SU-DHL-6 (cell line): ENCODE measurements at regions not wholly inside any gene's neighbourhood (a gene's known extent, or its start where the extent isn't known, plus 50 kb on each side); places are given as distances from the start of the nearest gene placed in this dataset.

Source experiments
- H2AFZ ChIP-seq: fragments of 200-600 bp; sonication (generic); 2 replicates; pipeline ENCODE4 v1.6.1; 2014; ENCODE audit warnings: low read depth, mild to moderate bottlenecking, moderate library complexity, mixed read lengths, antibody characterized with exemption, low read length; ENCODE audit not compliant: severe bottlenecking
- H3F3A ChIP-seq: fragments of 200-600 bp; shearing (Covaris generic); 2 replicates; pipeline ENCODE4 v1.6.0; 2016; ENCODE audit warnings: antibody characterized with exemption, mild to moderate bottlenecking; ENCODE audit not compliant: insufficient read depth
- H3K27ac ChIP-seq: fragments of 200-600 bp; sonication (generic); 2 replicates; pipeline ENCODE4 v1.5.1; 2016; ENCODE audit warnings: low read depth, mild to moderate bottlenecking, low read length, moderate library complexity, mixed read lengths
- H3K27me3 ChIP-seq: fragments of 200-600 bp; sonication (generic), shearing (Covaris generic); 2 replicates; pipeline ENCODE4 v1.6.0; 2014; ENCODE audit warnings: mild to moderate bottlenecking, low read length
- H3K36me3 ChIP-seq: fragments of 200-600 bp; sonication (generic); 2 replicates; pipeline ENCODE4 v1.6.1; 2014; ENCODE audit warnings: mild to moderate bottlenecking, low read length, mixed read lengths
- H3K4me2 ChIP-seq: fragments of 300-600, 200-600 bp; shearing (Covaris generic), sonication (generic); 2 replicates; pipeline ENCODE4 v1.6.0; 2014; ENCODE audit warnings: low read length, low read depth, mild to moderate bottlenecking; ENCODE audit not compliant: poor library complexity, severe bottlenecking
- H3K4me3 ChIP-seq: fragments of 200-600 bp; sonication (generic); 2 replicates; pipeline ENCODE4 v1.5.1; 2014; ENCODE audit warnings: antibody characterized with exemption, low read length, mild to moderate bottlenecking, mixed read lengths; ENCODE audit not compliant: insufficient read depth, poor library complexity, severe bottlenecking
- H3K79me2 ChIP-seq: fragments of 200-600 bp; sonication (generic); 2 replicates; pipeline ENCODE4 v1.6.1; 2014; ENCODE audit warnings: mild to moderate bottlenecking, low read length, moderate library complexity; ENCODE audit not compliant: insufficient read depth
- H3K9ac ChIP-seq: fragments of 200-600 bp; sonication (generic); 2 replicates; pipeline ENCODE4 v1.7.0; 2014; ENCODE audit warnings: mild to moderate bottlenecking, low read length
- H3K9me2 ChIP-seq: fragments of 200-600 bp; sonication (generic); replicated peaks from 2 replicates; pipeline ENCODE4 v1.6.1; 2014; ENCODE audit warnings: low read length; ENCODE audit not compliant: insufficient read depth
- H3K9me3 ChIP-seq: fragments of 200-600 bp; sonication (generic); 2 replicates; pipeline ENCODE4 v1.6.1; 2014; ENCODE audit warnings: low read length, mixed read lengths; ENCODE audit not compliant: insufficient read depth
- H4K20me1 ChIP-seq: fragments of 200-600 bp; sonication (generic); 2 replicates; pipeline ENCODE4 v1.6.1; 2014; ENCODE audit warnings: low read depth, mild to moderate bottlenecking, antibody characterized with exemption, low read length, moderate library complexity, mixed read lengths
- EZH2phosphoT487 ChIP-seq: fragments of 200-600 bp; sonication (generic), shearing (Covaris generic); conservative IDR thresholded peaks from 2 replicates; pipeline ENCODE4 v1.6.1; 2018; ENCODE audit warnings: mild to moderate bottlenecking, antibody characterized with exemption, low read length, moderate library complexity, mixed read lengths
- TF ChIP-seq, protein P1 (sequence below): fragments of 200-600 bp; sonication (generic); IDR thresholded peaks from one replicate; pipeline ENCODE4 v1.5.1; 2017; ENCODE audit warnings: antibody characterized with exemption, mild to moderate bottlenecking, low read length, moderate library complexity; ENCODE audit not compliant: insufficient read depth, poor library complexity, severe bottlenecking

DNA sequence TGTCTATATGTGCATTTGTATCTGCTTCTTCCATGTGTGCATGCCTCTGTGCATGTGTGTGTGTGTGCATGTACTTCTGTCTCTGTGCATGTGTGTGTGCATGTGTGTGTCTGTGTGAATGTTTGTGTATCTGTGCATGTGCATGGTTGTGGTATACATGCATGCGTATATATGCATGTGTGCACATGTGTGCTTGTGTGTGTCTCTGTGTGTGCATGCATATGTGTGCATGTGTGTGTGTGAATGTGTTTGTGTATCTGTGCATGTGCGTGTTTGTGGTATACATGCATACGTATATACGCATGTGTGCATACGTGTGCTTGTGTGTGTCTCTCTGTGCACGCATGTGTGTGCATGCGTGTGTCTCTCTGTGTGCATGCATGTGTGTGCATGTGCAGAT, 363.2 kb upstream of the SFSWAP start:
- no peaks in the 10 kb centered on the region for H3F3A ChIP-seq
- no peaks in the 10 kb centered on the region for H3K36me3 ChIP-seq
- H3K4me3 ChIP-seq, result no peak overlapping the region
- no peaks in the 10 kb centered on the region for H3K27me3 ChIP-seq
- no peaks in the 10 kb centered on the region for H3K9me2 ChIP-seq
- H3K4me2 ChIP-seq, result no peak overlapping the region
- no peaks in the 10 kb centered on the region for H3K9me3 ChIP-seq
- TF ChIP-seq EZH2phosphoT487, result no peak
- TF ChIP-seq, protein P1, sequence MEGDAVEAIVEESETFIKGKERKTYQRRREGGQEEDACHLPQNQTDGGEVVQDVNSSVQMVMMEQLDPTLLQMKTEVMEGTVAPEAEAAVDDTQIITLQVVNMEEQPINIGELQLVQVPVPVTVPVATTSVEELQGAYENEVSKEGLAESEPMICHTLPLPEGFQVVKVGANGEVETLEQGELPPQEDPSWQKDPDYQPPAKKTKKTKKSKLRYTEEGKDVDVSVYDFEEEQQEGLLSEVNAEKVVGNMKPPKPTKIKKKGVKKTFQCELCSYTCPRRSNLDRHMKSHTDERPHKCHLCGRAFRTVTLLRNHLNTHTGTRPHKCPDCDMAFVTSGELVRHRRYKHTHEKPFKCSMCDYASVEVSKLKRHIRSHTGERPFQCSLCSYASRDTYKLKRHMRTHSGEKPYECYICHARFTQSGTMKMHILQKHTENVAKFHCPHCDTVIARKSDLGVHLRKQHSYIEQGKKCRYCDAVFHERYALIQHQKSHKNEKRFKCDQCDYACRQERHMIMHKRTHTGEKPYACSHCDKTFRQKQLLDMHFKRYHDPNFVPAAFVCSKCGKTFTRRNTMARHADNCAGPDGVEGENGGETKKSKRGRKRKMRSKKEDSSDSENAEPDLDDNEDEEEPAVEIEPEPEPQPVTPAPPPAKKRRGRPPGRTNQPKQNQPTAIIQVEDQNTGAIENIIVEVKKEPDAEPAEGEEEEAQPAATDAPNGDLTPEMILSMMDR, result no peak
- H3K27ac ChIP-seq, result no peak overlapping the region
- no peaks in the 10 kb centered on the region for H3K79me2 ChIP-seq
- H4K20me1 ChIP-seq, result no peaks in the 10 kb centered on the region
- H3K9ac ChIP-seq, result no peak overlapping the region
- H2AFZ ChIP-seq, result no peak overlapping the region

DNA sequence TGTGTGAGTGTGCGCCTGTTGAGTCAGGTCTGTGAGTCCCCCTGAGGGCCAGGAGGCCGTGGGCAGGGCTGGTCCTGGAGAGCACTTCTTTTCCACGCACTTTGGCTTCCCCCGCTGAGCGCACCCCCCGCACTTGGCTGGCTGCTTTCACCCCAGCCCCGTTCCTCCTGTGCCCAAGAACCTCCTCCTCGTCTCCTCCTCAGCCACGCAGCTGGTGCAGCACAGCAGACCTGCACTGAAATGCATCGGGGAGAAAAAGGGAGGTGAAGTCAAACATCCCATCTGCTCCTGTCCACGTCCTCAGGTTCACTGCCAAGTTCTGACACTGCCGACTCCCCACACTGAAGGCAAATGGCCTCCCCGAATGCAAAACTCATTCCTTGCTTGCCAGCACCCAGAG, 362.7 kb upstream of the SFSWAP start:
- Histone ChIP-seq H2AFZ (no peak overlapping the region), H3K4me3 (no peak overlapping the region), H3K79me2 (no peaks in the 10 kb centered on the region), H3K9me3 (no peaks in the 10 kb centered on the region), H3K9me2 (no peaks in the 10 kb centered on the region), H3K27me3 (no peaks in the 10 kb centered on the region), H3K9ac (no peak overlapping the region), H4K20me1 (no peaks in the 10 kb centered on the region), H3K36me3 (no peaks in the 10 kb centered on the region), H3F3A (no peaks in the 10 kb centered on the region), H3K27ac (no peak overlapping the region), H3K4me2 (no peak overlapping the region)
- TF ChIP-seq EZH2phosphoT487, result no peak
- TF ChIP-seq, protein P1, result no peak

DNA sequence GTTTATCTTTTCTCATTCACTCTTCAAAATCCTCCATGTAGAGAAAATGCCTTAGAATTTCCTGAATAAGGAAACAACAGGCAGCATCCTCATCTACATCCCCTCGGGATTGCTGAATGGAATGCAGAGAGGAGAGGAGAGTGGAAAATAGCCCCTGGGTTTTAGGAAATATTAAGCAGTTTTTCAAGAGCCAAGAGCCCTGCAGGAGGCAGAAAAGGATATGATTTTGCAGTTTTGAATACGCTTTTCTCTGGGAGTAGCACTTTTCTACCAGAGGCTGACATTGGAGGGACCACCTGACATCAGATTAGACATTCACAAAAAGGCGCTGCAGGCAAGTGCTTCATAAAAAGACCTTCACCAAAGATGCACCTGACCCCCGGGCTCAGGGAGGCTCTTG, 362.2 kb upstream of the SFSWAP start:
- no peaks in the 10 kb centered on the region for H3F3A ChIP-seq
- H3K36me3 ChIP-seq, result no peaks in the 10 kb centered on the region
- no peak overlapping the region for H3K4me3 ChIP-seq
- no peak overlapping the region for H3K9ac ChIP-seq
- no peak overlapping the region for H3K27ac ChIP-seq
- H3K4me2 ChIP-seq, result no peak overlapping the region
- no peaks in the 10 kb centered on the region for H3K9me3 ChIP-seq
- H3K79me2 ChIP-seq, result no peaks in the 10 kb centered on the region
- H3K27me3 ChIP-seq, result no peaks in the 10 kb centered on the region
- TF ChIP-seq EZH2phosphoT487, result no peak
- TF ChIP-seq, protein P1, result no peak
- no peaks in the 10 kb centered on the region for H3K9me2 ChIP-seq
- H4K20me1 ChIP-seq, result no peaks in the 10 kb centered on the region
- H2AFZ ChIP-seq, result no peak overlapping the region
